SK-N-SH (cell line): ENCODE measurements at regions not wholly inside any gene's neighbourhood (a gene's known extent, or its start where the extent isn't known, plus 50 kb on each side); places are given as distances from the start of the nearest gene placed in this dataset.

Experiments
- JUND ChIP-seq: IDR thresholded peaks from 2 replicates; pipeline ENCODE4 v1.4.0; 2012
- RFX5 ChIP-seq: IDR thresholded peaks from 2 replicates; pipeline ENCODE4 v1.6.1; 2012; ENCODE audit warnings: mild to moderate bottlenecking, improper control_type of control experiment, low read length
- TF ChIP-seq, protein P1 (sequence below): fragments of 200-600 bp; sonication (generic); IDR thresholded peaks from 2 replicates; pipeline ENCODE4 v1.6.1; 2017; ENCODE audit warnings: antibody characterized with exemption, mild to moderate bottlenecking, moderate library complexity

DNA sequence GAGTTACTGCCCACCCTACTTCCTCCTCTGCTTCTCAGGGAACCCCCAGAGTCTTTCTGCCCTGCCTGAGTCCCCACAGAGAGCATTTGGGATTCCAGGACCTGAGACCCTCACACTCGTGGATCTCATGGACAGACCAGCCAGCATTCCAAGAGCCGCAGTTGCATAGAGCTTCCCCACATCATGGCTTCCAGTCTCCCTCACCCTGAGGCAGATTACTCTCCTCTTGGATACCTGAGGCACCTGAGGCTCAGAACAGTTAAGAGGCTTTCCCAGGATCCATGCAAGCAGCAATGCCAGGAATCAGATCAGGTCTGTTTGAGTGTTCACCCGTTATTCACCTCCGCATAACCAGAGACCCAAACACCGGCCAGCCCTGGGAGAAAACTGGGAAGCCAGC, 102.2 kb downstream of the TRIM29 start:
- TF ChIP-seq, protein P1, sequence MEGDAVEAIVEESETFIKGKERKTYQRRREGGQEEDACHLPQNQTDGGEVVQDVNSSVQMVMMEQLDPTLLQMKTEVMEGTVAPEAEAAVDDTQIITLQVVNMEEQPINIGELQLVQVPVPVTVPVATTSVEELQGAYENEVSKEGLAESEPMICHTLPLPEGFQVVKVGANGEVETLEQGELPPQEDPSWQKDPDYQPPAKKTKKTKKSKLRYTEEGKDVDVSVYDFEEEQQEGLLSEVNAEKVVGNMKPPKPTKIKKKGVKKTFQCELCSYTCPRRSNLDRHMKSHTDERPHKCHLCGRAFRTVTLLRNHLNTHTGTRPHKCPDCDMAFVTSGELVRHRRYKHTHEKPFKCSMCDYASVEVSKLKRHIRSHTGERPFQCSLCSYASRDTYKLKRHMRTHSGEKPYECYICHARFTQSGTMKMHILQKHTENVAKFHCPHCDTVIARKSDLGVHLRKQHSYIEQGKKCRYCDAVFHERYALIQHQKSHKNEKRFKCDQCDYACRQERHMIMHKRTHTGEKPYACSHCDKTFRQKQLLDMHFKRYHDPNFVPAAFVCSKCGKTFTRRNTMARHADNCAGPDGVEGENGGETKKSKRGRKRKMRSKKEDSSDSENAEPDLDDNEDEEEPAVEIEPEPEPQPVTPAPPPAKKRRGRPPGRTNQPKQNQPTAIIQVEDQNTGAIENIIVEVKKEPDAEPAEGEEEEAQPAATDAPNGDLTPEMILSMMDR = no peak
- no peak for TF ChIP-seq RFX5
- TF ChIP-seq JUND = no peak
